Prostate gland (tissue), 2 donors: ENCODE measurements at regions not wholly inside any gene's neighbourhood (a gene's known extent, or its start where the extent isn't known, plus 50 kb on each side); places are given as distances from the start of the nearest gene placed in this dataset.

Source experiments
- POLR2A ChIP-seq: fragments of 450-650 bp; IDR thresholded peaks from one replicate; pipeline ENCODE4 v1.6.1; 2016; ENCODE audit warnings: antibody characterized with exemption, mild to moderate bottlenecking
- POLR2AphosphoS5 ChIP-seq: sonication (generic); formaldehyde crosslinking; IDR thresholded peaks from one replicate; pipeline ENCODE4 v1.6.1; 2017; ENCODE audit warnings: antibody characterized with exemption
- TF ChIP-seq, protein P1 (sequence below), 4 experiments: fragments of 200-600 bp in 2 of 4; fragments of 450-650 bp in 2 of 4; sonication (generic) in 2 of 4; IDR thresholded peaks; 1 replicate in 3 of 4; 2 replicates in 1 of 4; pipeline ENCODE4 v1.5.1; 2016 to 2019; ENCODE audit warnings: antibody characterized with exemption in 4 of 4, mild to moderate bottlenecking in 2 of 4, moderate library complexity in 2 of 4

GRCh38 chrX:16333453-16333852 lies 166.2 kb downstream of the MAGEB17 start:
- TF ChIP-seq, protein P1, sequence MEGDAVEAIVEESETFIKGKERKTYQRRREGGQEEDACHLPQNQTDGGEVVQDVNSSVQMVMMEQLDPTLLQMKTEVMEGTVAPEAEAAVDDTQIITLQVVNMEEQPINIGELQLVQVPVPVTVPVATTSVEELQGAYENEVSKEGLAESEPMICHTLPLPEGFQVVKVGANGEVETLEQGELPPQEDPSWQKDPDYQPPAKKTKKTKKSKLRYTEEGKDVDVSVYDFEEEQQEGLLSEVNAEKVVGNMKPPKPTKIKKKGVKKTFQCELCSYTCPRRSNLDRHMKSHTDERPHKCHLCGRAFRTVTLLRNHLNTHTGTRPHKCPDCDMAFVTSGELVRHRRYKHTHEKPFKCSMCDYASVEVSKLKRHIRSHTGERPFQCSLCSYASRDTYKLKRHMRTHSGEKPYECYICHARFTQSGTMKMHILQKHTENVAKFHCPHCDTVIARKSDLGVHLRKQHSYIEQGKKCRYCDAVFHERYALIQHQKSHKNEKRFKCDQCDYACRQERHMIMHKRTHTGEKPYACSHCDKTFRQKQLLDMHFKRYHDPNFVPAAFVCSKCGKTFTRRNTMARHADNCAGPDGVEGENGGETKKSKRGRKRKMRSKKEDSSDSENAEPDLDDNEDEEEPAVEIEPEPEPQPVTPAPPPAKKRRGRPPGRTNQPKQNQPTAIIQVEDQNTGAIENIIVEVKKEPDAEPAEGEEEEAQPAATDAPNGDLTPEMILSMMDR (IDR thresholded peaks at IDR 0.05) = no peak
- no peak for TF ChIP-seq POLR2AphosphoS5
- TF ChIP-seq POLR2A = no peak
